Right ventricle myocardium inferior (tissue), 1 donor: ENCODE measurements at regions not wholly inside any gene's neighbourhood (a gene's known extent, or its start where the extent isn't known, plus 50 kb on each side); places are given as distances from the start of the nearest gene placed in this dataset.
A peak's percentile ranks its signal among the peaks of the same experiment; 100 is the strongest.

Experiments
- ATAC-seq: fragments of 200-7000 bp; cut with Tn5 transposase; one replicate; pipeline ENCODE4 v1.9.1; 2020; ENCODE audit warnings: mild to moderate bottlenecking, moderate library complexity
- DNase-seq: peaks from one replicate; pipeline ENCODE4 v3.0.0; 2021; ENCODE audit errors: missing footprints
- intact Hi-C: fragments of 100-400 bp; cut with DNase I; formaldehyde crosslinking; loops from one replicate; pipeline ENCODE4 v1.11.0; 2022
- donor health status: DM: no; HTN: yes; CAD: no; lungs with severe emphysema.

- intact Hi-C loops: loop anchor here (10.0 kb wide), 2 partner anchors 165 to 285 kb away; no protein-coding TSS in a partner anchor
- DNase-seq: no peak
- ATAC-seq: no peak
These were observed 408.7 kb downstream of the SHQ1 start for GRCh38 chr3:72439321-72440183.

GRCh38 chr3:72437661-72438406 lies 410.4 kb downstream of the SHQ1 start:
- ATAC-seq (no peak), DNase-seq (no peak)
- intact Hi-C loops: no loop called here

GRCh38 chr3:72436863-72437592 lies 411.2 kb downstream of the SHQ1 start:
- no peak for ATAC-seq
- intact Hi-C loops: no loop called here

GRCh38 chr3:72434296-72434695 lies 413.9 kb downstream of the SHQ1 start:
- intact Hi-C loops: no loop called here
- DNase-seq (no peak), ATAC-seq (no peak)

More at GRCh38 chr3:72436863-72437592, 411.2 kb downstream of the SHQ1 start:
- no peak for DNase-seq

- intact Hi-C loops: no loop called here
- DNase-seq: no peak
- ATAC-seq: no peak
These were observed 416.0 kb downstream of the SHQ1 start for GRCh38 chr3:72432246-72432645.

- no peak for ATAC-seq
- intact Hi-C loops: no loop called here
- DNase-seq: no peak
These were observed 418.5 kb downstream of the SHQ1 start for GRCh38 chr3:72429589-72430353.

GRCh38 chr3:72428803-72429202 lies 419.4 kb downstream of the SHQ1 start:
- no peak for ATAC-seq
- intact Hi-C loops: no loop called here
- no peak for DNase-seq

- intact Hi-C loops: no loop called here
- DNase-seq (no peak), ATAC-seq (no peak)
These were observed 420.6 kb downstream of the SHQ1 start for GRCh38 chr3:72427624-72428023.

- DNase-seq (no peak), ATAC-seq (no peak)
- intact Hi-C loops: no loop called here
These were observed 421.4 kb downstream of the SHQ1 start for GRCh38 chr3:72426618-72427397.

GRCh38 chr3:72423643-72424042 lies 424.6 kb downstream of the SHQ1 start:
- ATAC-seq: no peak
- DNase-seq: no peak
- intact Hi-C loops: no loop called here

GRCh38 chr3:72421786-72422185 lies 426.5 kb downstream of the SHQ1 start:
- no peak for ATAC-seq
- intact Hi-C loops: no loop called here
- no peak for DNase-seq

GRCh38 chr3:72421126-72421525 lies 427.1 kb downstream of the SHQ1 start:
- DNase-seq: no peak
- ATAC-seq: no peak
- intact Hi-C loops: no loop called here

GRCh38 chr3:72418856-72419255 lies 429.4 kb downstream of the SHQ1 start:
- intact Hi-C loops: no loop called here
- DNase-seq (no peak), ATAC-seq (no peak)

GRCh38 chr3:72418244-72418643 lies 430.0 kb downstream of the SHQ1 start:
- intact Hi-C loops: no loop called here
- DNase-seq (no peak), ATAC-seq (no peak)

GRCh38 chr3:72414481-72415016 lies 433.7 kb downstream of the SHQ1 start:
- DNase-seq: no peak
- no peak for ATAC-seq
- intact Hi-C loops: no loop called here

GRCh38 chr3:72413228-72413627 lies 435.0 kb downstream of the SHQ1 start:
- ATAC-seq: peak; percentile 71
- no peak for DNase-seq
- intact Hi-C loops: no loop called here

GRCh38 chr3:72412340-72412956 lies 435.8 kb downstream of the SHQ1 start:
- no peak for DNase-seq
- intact Hi-C loops: no loop called here
- no peak for ATAC-seq
